Right lobe of liver (tissue), 4 donors: ENCODE measurements at regions not wholly inside any gene's neighbourhood (a gene's known extent, or its start where the extent isn't known, plus 50 kb on each side); places are given as distances from the start of the nearest gene placed in this dataset.

Experiments used
- CTCF ChIP-seq, 4 donors: fragments of 200-600 bp in 3 of 4; fragments of 450-650 bp in 1 of 4; IDR thresholded peaks; one replicate each; pipeline versions ENCODE4 v1.5.1 to v1.8.0; 2016 to 2022; ENCODE audit warnings: antibody characterized with exemption in 4 of 4, mild to moderate bottlenecking in 2 of 4
- POLR2A ChIP-seq: fragments of 450-650 bp; IDR thresholded peaks from one replicate; pipeline ENCODE4 v1.6.1; 2017; ENCODE audit warnings: antibody characterized with exemption, mild to moderate bottlenecking
- donor health status: DM: no; HTN: no; CAD: no.
- donor health status: DM: no; HTN: no; CAD: no.
- donor health status: DM: no; HTN: yes; CAD: no.

GRCh38 chr21:28193189-28193588 is 799.5 kb downstream of the LTN1 start:
- TF ChIP-seq CTCF (IDR thresholded peaks at IDR 0.05): no peak
- TF ChIP-seq POLR2A: no peak
